GOT3 (cell line): ENCODE measurements at regions not wholly inside any gene's neighbourhood (a gene's known extent, or its start where the extent isn't known, plus 50 kb on each side); places are given as distances from the start of the nearest gene placed in this dataset.
"Not testable (repeated sequence)": the region's sequence is repeated elsewhere in the genome, so short reads cannot be mapped to it uniquely, and the experiment has no call there.

Experiments used
- DNase-seq: peaks from one replicate; lab custom pipeline; 2025; ENCODE audit warnings: mixed read lengths; lab: John Stamatoyannopoulos, UW

GRCh38 chr2:111533557-111534247 lies 350.3 kb downstream of the ANAPC1 start:
- not testable (repeated sequence) for DNase-seq

- no peak for DNase-seq
Observed at GRCh38 chr2:111534910-111535352, 349.1 kb downstream of the ANAPC1 start.

GRCh38 chr2:111535404-111535803 lies 348.6 kb downstream of the ANAPC1 start:
- DNase-seq: no peak

GRCh38 chr2:111537078-111537655 lies 346.8 kb downstream of the ANAPC1 start:
- no peak for DNase-seq

- DNase-seq: not testable (repeated sequence)
Observed at GRCh38 chr2:111539991-111540390, 344.0 kb downstream of the ANAPC1 start.

GRCh38 chr2:111542120-111542774 lies 341.7 kb downstream of the ANAPC1 start:
- not testable (repeated sequence) for DNase-seq

GRCh38 chr2:111544006-111544405 lies 340.0 kb downstream of the ANAPC1 start:
- DNase-seq: not testable (repeated sequence)

- DNase-seq: not testable (repeated sequence)
Observed at GRCh38 chr2:111545723-111546431, 338.1 kb downstream of the ANAPC1 start.

GRCh38 chr2:111546578-111546977 lies 337.4 kb downstream of the ANAPC1 start:
- DNase-seq: not testable (repeated sequence)

GRCh38 chr2:111549174-111549573 lies 334.8 kb downstream of the ANAPC1 start:
- not testable (repeated sequence) for DNase-seq

GRCh38 chr2:111551428-111551827 lies 332.6 kb downstream of the ANAPC1 start:
- DNase-seq: not testable (repeated sequence)

- not testable (repeated sequence) for DNase-seq
Observed at GRCh38 chr2:111552625-111553024, 331.4 kb downstream of the ANAPC1 start.

GRCh38 chr2:111559301-111559700 lies 324.7 kb downstream of the ANAPC1 start:
- DNase-seq: not testable (repeated sequence)

GRCh38 chr2:111559814-111560213 lies 324.2 kb downstream of the ANAPC1 start:
- DNase-seq: not testable (repeated sequence)

- DNase-seq: not testable (repeated sequence)
Observed at GRCh38 chr2:111566068-111566467, 317.9 kb downstream of the ANAPC1 start.

GRCh38 chr2:111567233-111567632 lies 316.8 kb downstream of the ANAPC1 start:
- DNase-seq: not testable (repeated sequence)

- not testable (repeated sequence) for DNase-seq
Observed at GRCh38 chr2:111569356-111570199, 314.4 kb downstream of the ANAPC1 start.

GRCh38 chr2:111570300-111571114 lies 313.5 kb downstream of the ANAPC1 start:
- not testable (repeated sequence) for DNase-seq

GRCh38 chr2:111574803-111575202 lies 309.2 kb downstream of the ANAPC1 start:
- not testable (repeated sequence) for DNase-seq

- DNase-seq: not testable (repeated sequence)
Observed at GRCh38 chr2:111577154-111577885, 306.7 kb downstream of the ANAPC1 start.
